HG03521 (cell line): ENCODE measurements at regions not wholly inside any gene's neighbourhood (a gene's known extent, or its start where the extent isn't known, plus 50 kb on each side); places are given as distances from the start of the nearest gene placed in this dataset.
"Not testable (repeated sequence)": the region's sequence is repeated elsewhere in the genome, so short reads cannot be mapped to it uniquely, and the experiment has no call there.

Experiments
- ATAC-seq: cut with Tn5 transposase; IDR thresholded peaks from one replicate; pipeline ENCODE4 v1.9.1; 2021; ENCODE audit warnings: mild to moderate bottlenecking, moderate library complexity; ENCODE audit not compliant: unreplicated experiment

GRCh38 chr20:40286975-40287531 is 402.0 kb downstream of the MAFB start:
- ATAC-seq: no peak

GRCh38 chr20:40284611-40285010 is 404.4 kb downstream of the MAFB start:
- ATAC-seq: no peak

- ATAC-seq: no peak
These were observed 405.3 kb downstream of the MAFB start for GRCh38 chr20:40283689-40284088.

- ATAC-seq: no peak
These were observed 406.1 kb downstream of the MAFB start for GRCh38 chr20:40282941-40283340.

- ATAC-seq: no peak
These were observed 406.5 kb downstream of the MAFB start for GRCh38 chr20:40282541-40282940.

GRCh38 chr20:40280616-40281015 is 408.4 kb downstream of the MAFB start:
- no peak for ATAC-seq

DNA sequence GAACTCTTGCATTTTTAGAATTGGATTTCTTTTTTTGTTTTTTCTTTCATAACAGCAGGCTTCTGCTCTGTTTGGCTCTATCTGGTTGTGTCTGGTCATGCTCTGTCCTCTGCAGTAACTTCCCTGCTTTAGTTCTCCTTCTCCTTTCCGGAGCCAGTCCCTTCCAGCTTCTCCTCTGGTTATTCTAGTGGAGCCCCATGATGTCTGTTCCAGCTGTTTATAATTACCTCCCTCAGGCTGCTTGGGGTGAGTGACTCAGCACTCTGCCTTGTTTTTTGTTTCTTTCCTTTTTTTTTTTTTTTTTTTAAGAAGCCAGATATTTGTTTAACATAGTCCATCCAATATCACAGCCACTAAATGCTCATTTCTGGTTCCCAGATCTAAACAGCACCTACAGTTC is 409.6 kb downstream of the MAFB start:
- ATAC-seq: no peak

DNA sequence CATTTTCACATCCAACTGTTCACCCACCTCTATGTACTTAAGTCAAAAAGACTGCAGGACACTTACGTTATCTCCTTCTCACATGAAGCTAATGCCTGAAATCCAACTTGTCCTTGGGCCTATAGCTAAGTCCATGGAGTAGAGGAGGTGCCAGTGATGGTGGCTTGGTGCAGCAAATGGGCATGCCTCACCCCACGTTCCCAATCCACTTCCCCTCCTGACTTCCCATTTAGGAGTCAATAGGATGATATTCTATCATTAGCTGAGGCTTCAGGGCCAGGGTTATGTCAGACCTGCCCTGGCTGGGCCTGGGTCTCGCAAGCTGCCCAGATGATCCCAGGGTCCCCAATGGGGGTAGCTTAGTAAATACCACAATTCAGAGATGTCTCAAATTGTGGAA is 410.4 kb downstream of the MAFB start:
- no peak for ATAC-seq

DNA sequence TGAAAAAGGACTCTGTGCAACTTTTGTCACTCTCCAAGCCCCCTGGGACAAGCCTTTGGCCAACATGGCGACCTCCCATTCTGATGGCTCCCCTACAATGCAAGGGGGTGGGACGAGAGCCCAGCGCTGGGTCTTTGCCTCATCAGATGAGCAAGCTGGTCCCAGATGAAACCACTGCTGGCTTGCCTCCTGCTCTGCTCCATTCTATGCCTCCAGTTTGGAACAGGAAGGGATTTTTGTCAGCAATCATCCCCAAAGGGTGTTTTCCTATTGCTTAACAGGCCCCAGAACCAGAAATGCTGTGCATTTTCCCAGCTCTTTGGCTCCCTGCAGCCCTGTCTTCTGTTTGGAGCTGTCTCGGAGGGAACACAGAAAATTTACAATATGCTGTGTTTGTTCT is 412.7 kb downstream of the MAFB start:
- no peak for ATAC-seq

GRCh38 chr20:40275738-40276137 is 413.3 kb downstream of the MAFB start:
- ATAC-seq: no peak

- no peak for ATAC-seq
These were observed 414.0 kb downstream of the MAFB start for GRCh38 chr20:40274912-40275533.

- not testable (repeated sequence) for ATAC-seq
These were observed 419.8 kb downstream of the MAFB start for GRCh38 chr20:40269274-40269673.

GRCh38 chr20:40268321-40269075 is 420.5 kb downstream of the MAFB start:
- ATAC-seq: no peak

- no peak for ATAC-seq
These were observed 423.1 kb downstream of the MAFB start for GRCh38 chr20:40265825-40266533.

DNA sequence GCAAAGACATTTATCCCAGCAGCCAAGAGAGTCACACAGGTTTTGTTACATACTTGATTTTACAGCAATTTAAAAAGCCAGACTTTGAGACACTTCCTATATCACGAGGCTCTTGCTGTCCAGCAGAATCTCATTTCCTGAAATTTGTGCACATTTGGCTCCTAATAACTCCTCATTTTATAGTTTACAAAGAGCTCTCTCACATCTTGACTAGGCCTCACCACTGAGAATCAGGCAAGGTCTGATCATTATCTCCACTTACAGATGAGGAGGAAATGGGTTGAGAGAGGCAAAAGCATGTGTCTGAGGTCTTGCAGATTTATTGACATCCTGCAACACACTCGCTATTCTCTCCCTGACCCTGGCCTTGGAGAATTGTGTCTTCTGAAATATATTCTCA is 426.8 kb downstream of the MAFB start:
- no peak for ATAC-seq

GRCh38 chr20:40258931-40259330 is 430.1 kb downstream of the MAFB start:
- no peak for ATAC-seq

DNA sequence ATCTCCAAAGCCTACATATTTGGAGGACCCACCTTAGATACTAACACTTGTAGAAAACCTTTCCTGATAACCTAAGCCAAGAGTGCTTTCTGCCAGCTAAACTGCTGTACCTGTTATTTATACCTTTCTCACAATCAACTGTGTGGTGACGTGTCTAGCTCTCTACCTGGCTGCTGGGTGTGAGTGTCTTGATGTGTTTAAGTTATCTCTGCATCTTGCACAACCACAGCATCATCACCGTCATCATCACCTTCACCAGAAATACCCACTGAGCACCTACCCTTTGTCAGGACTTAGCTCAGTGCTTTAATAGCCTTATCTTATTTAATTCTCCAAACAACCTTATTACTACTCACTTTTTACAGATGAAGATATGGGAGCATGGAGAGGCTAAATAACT is 431.3 kb downstream of the MAFB start:
- no peak for ATAC-seq

DNA sequence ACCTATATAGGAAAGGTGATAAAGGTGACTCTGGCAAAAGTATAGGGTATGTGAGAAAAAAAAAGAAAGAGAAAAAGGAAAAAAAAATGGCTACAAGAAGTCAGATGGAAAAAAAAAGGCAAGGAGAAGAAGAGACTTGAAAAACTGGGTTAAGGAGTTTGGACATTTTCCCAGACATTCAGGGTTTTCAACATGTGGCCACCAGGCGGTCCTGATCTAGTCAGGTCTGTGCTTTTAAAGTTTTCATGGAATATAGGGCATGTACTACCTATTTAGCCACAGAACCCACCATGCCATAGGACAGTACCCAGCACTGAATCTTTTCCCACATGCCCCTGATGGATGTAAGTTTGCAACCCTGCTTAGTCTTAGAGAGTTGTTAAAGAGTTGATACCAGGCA is 433.7 kb downstream of the MAFB start:
- ATAC-seq: no peak

GRCh38 chr20:40254023-40254772 is 434.8 kb downstream of the MAFB start:
- no peak for ATAC-seq

DNA sequence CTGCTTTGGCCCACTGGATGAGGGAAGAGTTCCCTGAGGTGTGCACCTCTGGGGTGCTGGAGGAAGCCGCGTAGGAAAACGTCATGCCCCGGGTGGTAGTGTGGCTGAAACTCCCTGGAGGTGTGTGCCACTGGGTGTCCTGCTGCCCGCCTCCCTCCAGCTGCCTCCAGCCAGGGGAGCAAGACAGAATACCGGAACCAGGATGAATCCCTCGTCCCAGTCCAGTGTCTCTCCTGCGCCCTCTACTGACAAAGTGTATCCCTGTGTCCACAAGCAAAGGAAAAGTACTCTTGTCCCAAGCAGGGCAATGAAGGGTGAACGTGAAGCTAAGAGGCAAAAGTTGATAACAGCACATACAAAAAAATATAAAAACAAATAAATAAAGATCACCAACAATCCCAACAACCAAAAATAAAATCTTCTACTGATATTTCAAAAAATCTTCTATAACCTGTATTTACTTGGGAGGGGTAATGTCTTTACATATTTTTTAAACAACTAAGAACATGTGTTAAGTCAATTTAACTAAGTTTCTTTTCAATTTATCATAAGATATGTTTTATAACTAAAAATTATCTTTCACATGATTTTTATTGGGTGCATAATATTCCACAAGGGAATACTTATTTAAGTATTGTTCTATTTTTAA is 437.6 kb downstream of the MAFB start:
- ATAC-seq: no peak

GRCh38 chr20:40249805-40250204 is 439.2 kb downstream of the MAFB start:
- ATAC-seq: no peak
